ENCODE measurements at regions not wholly inside any gene's neighbourhood (a gene's known extent, or its start where the extent isn't known, plus 50 kb on each side); places are given as distances from the start of the nearest gene placed in this dataset.

GRCh38 chr10:35950226-35950625 is 308.1 kb upstream of the FZD8 start:
- H3K4me3 ChIP-seq, result no peak overlapping the region
- H3K4me1 ChIP-seq, result no peaks in the 10 kb centered on the region
- intact Hi-C loops (cut with DNase I; ENCODE audit: low total_unique reads), result no loop called here
- 64 to 72% methylated on average over 8 of the region's 8 CpGs for whole genome bisulfite sequencing, 2 donors
- no peak for DNase-seq
- no peaks in the 10 kb centered on the region for H3K27me3 ChIP-seq
- no peaks in the 10 kb centered on the region for H3K36me3 ChIP-seq (ENCODE audit: low read depth, missing control alignments)
- H3K27ac ChIP-seq, result no peak overlapping the region
- no peaks in the 10 kb centered on the region for H3K9me3 ChIP-seq
- TF ChIP-seq POLR2A (IDR thresholded peaks at IDR 0.05) (no peak), CTCF (IDR thresholded peaks at IDR 0.05) (no peak)

- no peak overlapping the region for H3K4me3 ChIP-seq
- no peaks in the 10 kb centered on the region for H3K27me3 ChIP-seq
- no peaks in the 10 kb centered on the region for H3K36me3 ChIP-seq (ENCODE audit: low read depth, missing control alignments)
- no peak overlapping the region for H3K27ac ChIP-seq
- no peaks in the 10 kb centered on the region for H3K4me1 ChIP-seq
- TF ChIP-seq POLR2A (IDR thresholded peaks at IDR 0.05) (no peak), CTCF (IDR thresholded peaks at IDR 0.05) (no peak)
- WGBS, 2 donors, result 70 to 71% methylated on average over 5 of the region's 5 CpGs
- intact Hi-C loops (cut with DNase I; ENCODE audit: low total_unique reads), result no loop called here
- H3K9me3 ChIP-seq, result no peaks in the 10 kb centered on the region
- DNase-seq, result no peak
These were observed 307.7 kb upstream of the FZD8 start for GRCh38 chr10:35949811-35950211.

GRCh38 chr10:35946556-35946955 is 304.5 kb upstream of the FZD8 start:
- DNase-seq, result no peak
- Histone ChIP-seq H3K4me3 (no peak overlapping the region), H3K27ac (no peak overlapping the region), H3K27me3 (no peaks in the 10 kb centered on the region), H3K36me3 (ENCODE audit: low read depth, missing control alignments) (no peaks in the 10 kb centered on the region), H3K4me1 (no peaks in the 10 kb centered on the region), H3K9me3 (no peaks in the 10 kb centered on the region)
- no peak for TF ChIP-seq CTCF (IDR thresholded peaks at IDR 0.05)
- TF ChIP-seq POLR2A (IDR thresholded peaks at IDR 0.05), result no peak
- intact Hi-C loops (cut with DNase I; ENCODE audit: low total_unique reads), result no loop called here
- 75 to 77% methylated on average over 3 of the region's 3 CpGs for WGBS, 2 donors

GRCh38 chr10:35942057-35942456 is 300.0 kb upstream of the FZD8 start:
- intact Hi-C loops (cut with DNase I; ENCODE audit: low total_unique reads), result no loop called here
- Histone ChIP-seq H3K27me3 (no peaks in the 10 kb centered on the region), H3K27ac (no peak overlapping the region), H3K36me3 (ENCODE audit: low read depth, missing control alignments) (no peaks in the 10 kb centered on the region), H3K4me1 (peaks cover 3% of the 10 kb centered on the region), H3K4me3 (no peak overlapping the region), H3K9me3 (no peaks in the 10 kb centered on the region)
- 89% methylated on average over 3 of the region's 3 CpGs for WGBS, 2 donors
- no peak for TF ChIP-seq POLR2A (IDR thresholded peaks at IDR 0.05)
- no peak for TF ChIP-seq CTCF (IDR thresholded peaks at IDR 0.05)
- no peak for DNase-seq

GRCh38 chr10:35940141-35941041 is 298.3 kb upstream of the FZD8 start:
- DNase-seq, result peak; percentile 37
- intact Hi-C loops (cut with DNase I; ENCODE audit: low total_unique reads), result no loop called here
- Histone ChIP-seq H3K27ac (no peak overlapping the region), H3K36me3 (ENCODE audit: low read depth, missing control alignments) (no peaks in the 10 kb centered on the region), H3K4me1 (peaks cover 3% of the 10 kb centered on the region), H3K4me3 (no peak overlapping the region), H3K27me3 (no peaks in the 10 kb centered on the region), H3K9me3 (no peaks in the 10 kb centered on the region)
- TF ChIP-seq CTCF (IDR thresholded peaks at IDR 0.05) (no peak), POLR2A (IDR thresholded peaks at IDR 0.05) (no peak)
- 39 to 47% methylated on average over 13 to 14 of the region's 14 CpGs for WGBS, 2 donors
